Thyroid gland (tissue), 4 donors: ENCODE measurements at regions not wholly inside any gene's neighbourhood (a gene's known extent, or its start where the extent isn't known, plus 50 kb on each side); places are given as distances from the start of the nearest gene placed in this dataset.

Experiments used
- DNase-seq, 2 donors: peaks; one replicate each; pipeline ENCODE4 v3.0.0-alpha.2; 2019
- H3K27ac ChIP-seq, 3 donors: fragments of 200-600 bp; sonication (generic); 1 replicate in 2 of 3; 2 replicates in 1 of 3; pipeline ENCODE4 v1.5.1; 2016 to 2019; ENCODE audit warnings: mild to moderate bottlenecking in 1 of 3, moderate library complexity in 1 of 3
- H3K27me3 ChIP-seq: fragments of 200-600 bp; sonication (generic); one replicate; pipeline ENCODE4 v1.5.1; 2019
- H3K36me3 ChIP-seq, 2 donors: fragments of 200-600 bp; sonication (generic); one replicate each; pipeline ENCODE4 v1.5.1; 2016 to 2019
- H3K4me1 ChIP-seq, 2 donors: fragments of 200-600 bp; sonication (generic); one replicate each; pipeline ENCODE4 v1.5.1; 2017 to 2019
- H3K4me3 ChIP-seq, 3 donors: fragments of 200-600 bp; sonication (generic); replicated peaks in 1 of 3; 1 replicate in 2 of 3; 2 replicates in 1 of 3; pipeline ENCODE4 v1.5.1; 2016; ENCODE audit warnings: mild to moderate bottlenecking in 1 of 3
- H3K9me3 ChIP-seq: fragments of 200-600 bp; sonication (generic); one replicate; pipeline ENCODE4 v1.5.1; 2017
- POLR2A ChIP-seq, 2 donors: fragments of 450-650 bp; IDR thresholded peaks; one replicate each; pipeline ENCODE4 v1.6.1; 2017; ENCODE audit warnings: antibody characterized with exemption in 2 of 2, mild to moderate bottlenecking in 2 of 2, moderate library complexity in 1 of 2
- WGBS, 2 donors: methylation state at CpG; one replicate each; pipeline ENCODE4 v1.1.5; 2017; 5-methylcytosine and 5-hydroxymethylcytosine counted together
- intact Hi-C: fragments of 100-400 bp; cut with DNase I; formaldehyde crosslinking; loops from one replicate; pipeline ENCODE4 v1.15.1; 2023
- TF ChIP-seq, protein P1 (sequence below), 6 experiments: fragments of 200-600 bp in 3 of 6; fragments of 450-650 bp in 3 of 6; sonication (generic) in 3 of 6; IDR thresholded peaks; one replicate each; pipeline ENCODE4 v1.5.1; 2016 to 2019; ENCODE audit warnings: antibody characterized with exemption in 6 of 6, mild to moderate bottlenecking in 2 of 6, inconsistent platforms in 1 of 6, moderate library complexity in 1 of 6

DNA sequence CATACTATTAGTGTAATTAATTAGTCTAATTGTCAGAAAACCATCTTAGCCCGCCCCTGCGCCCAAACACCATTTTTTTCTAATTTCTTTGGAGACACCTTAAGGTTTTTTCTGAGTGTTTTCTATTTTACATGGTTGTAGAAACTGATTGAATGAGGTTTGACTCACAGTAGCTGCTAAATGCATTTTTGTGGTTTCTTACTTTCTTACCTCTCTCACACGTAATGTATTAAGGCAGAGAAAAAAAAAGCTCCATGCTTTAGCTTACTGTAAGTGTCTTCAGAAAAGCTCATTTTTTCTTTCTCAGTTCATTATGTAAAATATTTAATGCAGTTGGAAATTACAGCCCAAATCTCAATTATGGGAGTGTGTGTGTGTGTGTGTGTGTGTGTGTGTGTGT, 548.5 kb upstream of the LRRTM4 start:
- WGBS, 2 donors, result 86 to 91% methylated on average over 3 of the region's 3 CpGs
- intact Hi-C loops, result no loop called here
- Histone ChIP-seq H3K9me3 (no peaks in the 10 kb centered on the region), H3K27me3 (no peaks in the 10 kb centered on the region), H3K4me3 (no peak overlapping the region), H3K36me3 (no peaks in the 10 kb centered on the region), H3K27ac (no peak overlapping the region), H3K4me1 (no peaks in the 10 kb centered on the region)
- TF ChIP-seq POLR2A (IDR thresholded peaks at IDR 0.05), result no peak
- TF ChIP-seq, protein P1, sequence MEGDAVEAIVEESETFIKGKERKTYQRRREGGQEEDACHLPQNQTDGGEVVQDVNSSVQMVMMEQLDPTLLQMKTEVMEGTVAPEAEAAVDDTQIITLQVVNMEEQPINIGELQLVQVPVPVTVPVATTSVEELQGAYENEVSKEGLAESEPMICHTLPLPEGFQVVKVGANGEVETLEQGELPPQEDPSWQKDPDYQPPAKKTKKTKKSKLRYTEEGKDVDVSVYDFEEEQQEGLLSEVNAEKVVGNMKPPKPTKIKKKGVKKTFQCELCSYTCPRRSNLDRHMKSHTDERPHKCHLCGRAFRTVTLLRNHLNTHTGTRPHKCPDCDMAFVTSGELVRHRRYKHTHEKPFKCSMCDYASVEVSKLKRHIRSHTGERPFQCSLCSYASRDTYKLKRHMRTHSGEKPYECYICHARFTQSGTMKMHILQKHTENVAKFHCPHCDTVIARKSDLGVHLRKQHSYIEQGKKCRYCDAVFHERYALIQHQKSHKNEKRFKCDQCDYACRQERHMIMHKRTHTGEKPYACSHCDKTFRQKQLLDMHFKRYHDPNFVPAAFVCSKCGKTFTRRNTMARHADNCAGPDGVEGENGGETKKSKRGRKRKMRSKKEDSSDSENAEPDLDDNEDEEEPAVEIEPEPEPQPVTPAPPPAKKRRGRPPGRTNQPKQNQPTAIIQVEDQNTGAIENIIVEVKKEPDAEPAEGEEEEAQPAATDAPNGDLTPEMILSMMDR (IDR thresholded peaks at IDR 0.05), result no peak
- DNase-seq, result no peak

DNA sequence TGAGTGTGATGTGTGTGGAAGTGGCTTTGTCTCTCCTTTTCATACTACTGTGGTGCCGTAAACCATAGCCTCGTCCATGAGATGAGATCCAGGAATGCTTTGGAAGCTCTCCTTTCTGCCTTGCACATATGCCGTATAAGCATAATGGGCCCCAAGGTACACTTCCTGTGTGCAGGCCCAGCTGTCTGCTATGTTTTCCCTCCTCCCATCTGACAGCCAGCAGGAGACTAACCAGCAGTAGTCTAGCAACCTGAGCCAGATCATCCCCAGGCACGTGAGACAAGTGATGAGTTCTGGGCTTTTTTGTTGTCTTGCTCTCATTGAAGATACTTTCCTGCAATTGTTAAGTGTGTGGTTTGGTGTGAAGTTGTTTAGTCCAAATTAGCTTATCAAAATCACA, 555.5 kb upstream of the LRRTM4 start:
- H3K4me1 ChIP-seq, result no peaks in the 10 kb centered on the region
- WGBS, 2 donors, result 55 to 64% methylated on average over 4 of the region's 4 CpGs
- no peak overlapping the region for H3K4me3 ChIP-seq
- H3K9me3 ChIP-seq, result no peaks in the 10 kb centered on the region
- H3K27ac ChIP-seq, result no peak overlapping the region
- no peaks in the 10 kb centered on the region for H3K36me3 ChIP-seq
- no peak for DNase-seq
- intact Hi-C loops, result no loop called here
- no peaks in the 10 kb centered on the region for H3K27me3 ChIP-seq
- TF ChIP-seq, protein P1 (IDR thresholded peaks at IDR 0.05), result no peak
- TF ChIP-seq POLR2A (IDR thresholded peaks at IDR 0.05), result no peak

- 94 to 95% methylated on average over 2 of the region's 2 CpGs for WGBS, 2 donors
- Histone ChIP-seq H3K4me3 (no peak overlapping the region), H3K27ac (no peak overlapping the region), H3K27me3 (no peaks in the 10 kb centered on the region), H3K36me3 (no peaks in the 10 kb centered on the region), H3K9me3 (no peaks in the 10 kb centered on the region), H3K4me1 (no peaks in the 10 kb centered on the region)
- no peak for TF ChIP-seq POLR2A (IDR thresholded peaks at IDR 0.05)
- TF ChIP-seq, protein P1 (IDR thresholded peaks at IDR 0.05), result no peak
- no peak for DNase-seq
- intact Hi-C loops, result no loop called here
These were observed 560.4 kb upstream of the LRRTM4 start for GRCh38 chr2:78082555-78082954.

DNA sequence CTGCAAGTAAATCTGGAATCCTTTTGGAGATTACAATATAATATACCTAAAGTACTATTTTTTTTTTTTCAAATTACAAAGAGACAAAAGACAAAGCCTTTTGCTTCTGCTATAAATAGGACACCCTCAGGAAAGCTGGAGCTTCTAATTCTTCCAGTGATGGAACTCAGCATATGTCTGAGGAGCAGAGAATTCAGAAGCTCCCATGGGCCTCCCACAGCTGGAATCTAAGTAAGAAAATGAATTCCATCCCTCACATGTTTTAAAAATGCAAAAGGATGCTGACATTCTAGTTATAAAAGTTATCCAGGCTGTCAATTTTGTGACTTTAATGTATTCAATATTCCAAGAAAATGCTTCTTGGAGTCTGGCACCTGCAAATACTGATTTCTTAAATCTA, 571.3 kb upstream of the LRRTM4 start:
- intact Hi-C loops, result no loop called here
- H3K27ac ChIP-seq, result no peak overlapping the region
- TF ChIP-seq, protein P1 (IDR thresholded peaks at IDR 0.05), result no peak
- TF ChIP-seq POLR2A (IDR thresholded peaks at IDR 0.05), result no peak
- H3K4me3 ChIP-seq, result no peak overlapping the region
- H3K9me3 ChIP-seq, result no peaks in the 10 kb centered on the region
- no peaks in the 10 kb centered on the region for H3K4me1 ChIP-seq
- DNase-seq, result no peak
- no peaks in the 10 kb centered on the region for H3K36me3 ChIP-seq
- H3K27me3 ChIP-seq, result no peaks in the 10 kb centered on the region

GRCh38 chr2:78109272-78109671, 587.1 kb upstream of the LRRTM4 start:
- Histone ChIP-seq H3K27me3 (no peaks in the 10 kb centered on the region), H3K36me3 (no peaks in the 10 kb centered on the region), H3K9me3 (no peaks in the 10 kb centered on the region), H3K4me3 (no peak overlapping the region), H3K27ac (no peak overlapping the region), H3K4me1 (no peaks in the 10 kb centered on the region)
- WGBS, 2 donors, result 64 to 75% methylated on average over 3 of the region's 3 CpGs
- no peak for DNase-seq
- intact Hi-C loops, result no loop called here
- TF ChIP-seq, protein P1 (IDR thresholded peaks at IDR 0.05), result no peak
- no peak for TF ChIP-seq POLR2A (IDR thresholded peaks at IDR 0.05)
